ENCODE measurements at regions not wholly inside any gene's neighbourhood (a gene's known extent, or its start where the extent isn't known, plus 50 kb on each side); places are given as distances from the start of the nearest gene placed in this dataset.

DNA sequence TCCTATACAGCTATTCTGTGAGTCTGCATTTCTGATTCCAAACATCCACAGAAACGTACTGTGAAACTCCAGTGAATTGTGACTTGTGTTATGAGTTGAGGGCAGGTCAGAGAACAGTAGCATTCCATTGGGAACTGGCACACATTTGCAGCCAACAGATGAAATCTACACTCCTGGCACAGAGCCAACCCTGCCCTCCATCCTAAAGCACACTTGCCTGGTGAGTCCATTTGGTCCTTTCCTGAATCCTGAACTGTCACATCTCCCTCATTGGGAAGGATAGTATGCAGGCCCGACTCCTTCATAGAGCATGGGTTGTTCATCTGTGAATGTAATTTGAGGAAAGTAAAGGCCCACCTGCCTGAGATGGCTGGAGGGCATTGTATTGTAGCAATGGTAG lies 314.3 kb upstream of the RASGRP1 start:
- H3K4me3 ChIP-seq (ENCODE audit: low read depth, low read length) = no peak overlapping the region
- TF ChIP-seq, protein P1, sequence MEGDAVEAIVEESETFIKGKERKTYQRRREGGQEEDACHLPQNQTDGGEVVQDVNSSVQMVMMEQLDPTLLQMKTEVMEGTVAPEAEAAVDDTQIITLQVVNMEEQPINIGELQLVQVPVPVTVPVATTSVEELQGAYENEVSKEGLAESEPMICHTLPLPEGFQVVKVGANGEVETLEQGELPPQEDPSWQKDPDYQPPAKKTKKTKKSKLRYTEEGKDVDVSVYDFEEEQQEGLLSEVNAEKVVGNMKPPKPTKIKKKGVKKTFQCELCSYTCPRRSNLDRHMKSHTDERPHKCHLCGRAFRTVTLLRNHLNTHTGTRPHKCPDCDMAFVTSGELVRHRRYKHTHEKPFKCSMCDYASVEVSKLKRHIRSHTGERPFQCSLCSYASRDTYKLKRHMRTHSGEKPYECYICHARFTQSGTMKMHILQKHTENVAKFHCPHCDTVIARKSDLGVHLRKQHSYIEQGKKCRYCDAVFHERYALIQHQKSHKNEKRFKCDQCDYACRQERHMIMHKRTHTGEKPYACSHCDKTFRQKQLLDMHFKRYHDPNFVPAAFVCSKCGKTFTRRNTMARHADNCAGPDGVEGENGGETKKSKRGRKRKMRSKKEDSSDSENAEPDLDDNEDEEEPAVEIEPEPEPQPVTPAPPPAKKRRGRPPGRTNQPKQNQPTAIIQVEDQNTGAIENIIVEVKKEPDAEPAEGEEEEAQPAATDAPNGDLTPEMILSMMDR (IDR thresholded peaks at IDR 0.05; ENCODE audit: borderline replicate concordance, insufficient read depth, low read depth, low read length) = no peak

DNA sequence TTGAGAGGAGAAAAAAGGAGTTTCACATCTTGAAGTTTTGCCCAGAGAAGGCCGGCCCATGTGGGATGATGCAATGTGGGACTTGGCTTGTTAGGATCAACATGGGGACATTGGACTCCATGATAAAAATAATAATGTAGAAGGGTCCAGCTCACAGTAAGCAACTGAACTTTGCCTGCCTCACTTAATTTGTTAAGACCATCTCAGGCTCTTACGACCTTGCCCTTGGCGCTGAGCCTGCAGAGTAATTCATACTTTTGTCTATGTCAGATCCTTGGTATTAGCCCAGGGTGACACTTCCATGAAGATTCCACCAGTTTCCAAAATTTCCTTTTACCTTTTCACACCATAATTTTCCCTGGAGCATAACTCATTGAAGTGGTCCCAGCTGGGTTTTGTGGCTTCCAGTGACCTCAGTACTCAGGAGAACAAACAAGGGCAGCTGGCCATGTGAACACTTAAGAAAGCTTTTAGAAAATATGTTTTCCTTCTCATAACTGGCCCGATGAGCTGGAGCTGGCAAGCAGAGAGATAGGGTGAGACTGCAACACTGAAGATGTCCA lies 315.4 kb upstream of the RASGRP1 start:
- TF ChIP-seq, protein P1 (IDR thresholded peaks at IDR 0.05; ENCODE audit: borderline replicate concordance, insufficient read depth, low read depth, low read length) = no peak
- H3K4me3 ChIP-seq (ENCODE audit: low read depth, low read length) = no peak overlapping the region

DNA sequence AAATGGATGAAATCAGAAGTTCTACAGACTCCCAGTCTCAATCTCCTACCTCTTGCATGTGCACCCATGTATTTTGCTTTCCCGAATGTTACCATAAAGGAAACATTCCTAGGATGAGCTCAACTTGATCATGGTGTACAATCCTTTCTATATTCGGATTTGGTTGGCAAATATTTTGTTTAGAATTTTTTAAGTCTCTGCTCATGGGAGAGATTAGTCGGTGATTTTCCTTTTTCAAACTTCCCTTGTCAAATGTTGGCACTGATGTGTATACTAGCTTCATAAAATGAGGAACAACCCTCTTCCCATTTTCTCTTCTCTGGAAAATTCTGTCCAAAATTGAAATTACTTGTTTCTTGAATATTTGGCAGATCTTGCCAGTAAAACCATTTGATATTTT lies 317.6 kb upstream of the RASGRP1 start:
- no peak overlapping the region for H3K4me3 ChIP-seq (ENCODE audit: low read depth, low read length)
- TF ChIP-seq, protein P1 (IDR thresholded peaks at IDR 0.05; ENCODE audit: borderline replicate concordance, insufficient read depth, low read depth, low read length) = no peak

DNA sequence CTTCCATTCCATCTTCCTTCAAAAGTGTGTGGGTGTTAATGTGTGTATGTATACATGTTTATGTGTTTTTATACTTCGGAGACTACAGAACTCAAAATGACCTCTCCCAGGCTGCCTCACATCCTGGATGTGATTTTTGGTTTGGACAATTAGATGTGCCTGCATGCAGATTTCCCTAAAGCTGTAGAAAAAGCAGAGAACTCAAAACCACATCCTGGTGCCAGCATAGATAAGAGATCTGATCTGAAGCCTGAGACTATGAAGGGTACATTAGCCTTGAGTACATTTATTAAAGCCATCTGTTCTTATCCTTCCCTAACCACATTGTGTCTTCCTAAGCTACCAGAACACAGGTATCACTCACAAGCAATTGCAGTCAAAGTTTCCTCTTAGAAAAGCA lies 319.4 kb upstream of the RASGRP1 start:
- TF ChIP-seq, protein P1 (IDR thresholded peaks at IDR 0.05; ENCODE audit: borderline replicate concordance, insufficient read depth, low read depth, low read length) = no peak
- H3K4me3 ChIP-seq (ENCODE audit: low read depth, low read length) = no peak overlapping the region

DNA sequence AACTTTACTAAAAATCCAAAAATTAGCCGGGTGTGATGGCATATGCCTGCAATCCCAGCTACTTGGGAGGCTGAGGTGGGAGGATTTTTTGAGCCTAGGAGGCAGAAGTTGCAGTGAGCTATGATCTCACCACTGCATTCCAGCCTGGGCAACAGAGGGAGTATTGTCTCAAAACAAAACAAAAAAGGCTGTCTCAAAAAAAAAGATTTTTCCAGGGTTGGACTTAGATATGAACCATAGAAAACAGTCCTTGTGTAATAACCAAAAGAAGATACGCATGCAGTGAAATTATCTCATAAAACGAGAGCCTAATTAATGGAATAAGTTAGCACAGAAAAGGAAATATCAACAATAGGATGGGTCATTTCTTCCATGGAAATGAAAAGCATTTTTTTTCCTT lies 320.4 kb upstream of the RASGRP1 start:
- no peak overlapping the region for H3K4me3 ChIP-seq (ENCODE audit: low read depth, low read length)

DNA sequence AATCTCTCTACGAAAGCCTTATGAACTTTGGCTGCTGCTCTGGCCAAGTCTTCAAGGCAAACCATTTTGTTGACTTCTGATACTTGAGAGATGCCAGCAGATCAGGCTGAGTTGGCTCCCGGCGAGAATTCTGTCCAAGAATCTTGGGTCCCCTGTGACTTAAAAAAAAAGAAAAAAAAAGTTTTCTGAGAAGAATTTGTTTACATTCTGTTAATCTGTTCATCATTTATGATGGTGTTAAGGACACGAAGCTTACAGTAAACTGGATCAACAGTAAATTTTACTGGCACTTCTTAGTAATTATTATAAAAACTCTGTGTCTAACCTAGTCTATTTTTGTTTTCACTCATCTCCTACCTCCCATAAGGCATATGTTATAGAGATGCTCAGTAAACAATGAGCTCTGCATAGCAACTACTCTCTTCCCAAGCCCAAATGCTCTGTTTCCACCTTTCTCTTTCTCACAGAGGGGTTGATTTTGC lies 320.9 kb upstream of the RASGRP1 start:
- H3K4me3 ChIP-seq (ENCODE audit: low read depth, low read length) = no peak overlapping the region

More for the DNA sequence above, 320.4 kb upstream of the RASGRP1 start:
- TF ChIP-seq, protein P1 (IDR thresholded peaks at IDR 0.05; ENCODE audit: borderline replicate concordance, insufficient read depth, low read depth, low read length) = no peak

More for the DNA sequence above, 320.9 kb upstream of the RASGRP1 start:
- TF ChIP-seq, protein P1 (IDR thresholded peaks at IDR 0.05; ENCODE audit: borderline replicate concordance, insufficient read depth, low read depth, low read length) = no peak

All from GM12875 (cell line).